ENCODE measurements at regions not wholly inside any gene's neighbourhood (a gene's known extent, or its start where the extent isn't known, plus 50 kb on each side); places are given as distances from the start of the nearest gene placed in this dataset.

DNA sequence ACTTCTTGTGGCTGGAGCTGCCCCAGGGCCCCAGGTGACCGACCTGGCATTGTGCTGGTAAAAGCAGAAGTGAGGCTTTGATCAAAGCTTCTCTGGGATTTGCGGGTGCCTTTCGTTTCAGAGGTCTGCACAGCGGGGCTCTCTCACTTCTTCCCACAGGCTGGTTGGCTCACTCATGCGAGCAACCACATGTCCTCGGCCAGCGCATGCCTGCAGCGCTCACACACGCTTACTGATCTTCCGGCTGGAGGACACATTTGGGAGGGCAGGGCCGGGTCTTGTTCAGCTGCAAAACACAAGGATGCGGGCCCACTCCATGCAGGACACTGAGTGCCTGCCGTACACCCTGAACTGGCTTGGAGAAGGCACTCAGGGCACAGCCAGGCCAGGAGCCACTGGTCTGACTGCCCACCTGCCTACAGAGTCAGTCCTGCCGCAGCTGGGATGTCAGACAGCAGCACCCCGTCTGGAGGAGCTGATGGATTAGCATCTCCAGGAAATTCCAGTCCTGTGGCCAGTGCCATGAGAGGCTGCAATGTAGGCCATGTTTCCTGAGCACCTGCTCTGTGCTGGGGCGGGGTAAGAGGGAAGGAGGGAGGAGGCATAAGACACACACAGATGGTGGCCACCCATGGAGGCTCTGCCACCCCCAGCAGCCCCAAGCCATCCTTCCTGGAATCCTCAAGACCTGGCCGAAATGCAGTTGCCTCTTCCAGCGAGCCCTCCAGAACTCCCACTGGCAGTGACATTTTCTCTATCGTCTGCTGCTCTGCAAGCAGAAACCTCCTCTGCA, 1383.2 kb downstream of the BRD1 start:
- no peak for DNase-seq (ENCODE audit: low read depth in 2 of 3, low spot score in 2 of 3)

DNA sequence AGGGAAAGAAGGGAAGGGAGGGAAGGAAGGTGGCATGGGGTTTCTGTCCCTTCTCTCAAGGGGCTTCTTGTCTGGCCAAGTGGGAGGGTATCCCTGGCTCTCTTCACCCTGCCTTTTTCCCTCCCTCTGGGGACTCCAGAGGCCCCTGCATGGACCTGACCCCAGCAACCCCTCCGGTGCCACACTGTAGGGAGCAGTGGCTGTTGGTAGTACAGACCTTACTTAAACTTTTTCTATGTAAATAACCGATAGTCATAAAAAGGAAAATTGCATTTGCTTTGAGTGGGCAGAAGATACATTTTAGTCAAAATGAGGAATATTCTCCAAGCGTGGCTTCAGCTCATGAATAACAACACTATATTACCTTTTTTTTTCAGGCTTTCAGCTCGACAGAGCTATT, 1384.0 kb downstream of the BRD1 start:
- DNase-seq (ENCODE audit: low read depth in 2 of 3, low spot score in 2 of 3) = no peak

- no peak for DNase-seq (ENCODE audit: low read depth in 2 of 3, low spot score in 2 of 3)
These were observed 1385.0 kb downstream of the BRD1 start for GRCh38 chr22:48442663-48443062.

GRCh38 chr22:48441553-48441850, 1386.2 kb downstream of the BRD1 start:
- DNase-seq (ENCODE audit: low read depth in 2 of 3, low spot score in 2 of 3) = no peak

GRCh38 chr22:48440673-48441552, 1386.8 kb downstream of the BRD1 start:
- no peak for DNase-seq (ENCODE audit: low read depth in 2 of 3, low spot score in 2 of 3)

GRCh38 chr22:48440176-48440575, 1387.5 kb downstream of the BRD1 start:
- no peak for DNase-seq (ENCODE audit: low read depth in 2 of 3, low spot score in 2 of 3)

DNA sequence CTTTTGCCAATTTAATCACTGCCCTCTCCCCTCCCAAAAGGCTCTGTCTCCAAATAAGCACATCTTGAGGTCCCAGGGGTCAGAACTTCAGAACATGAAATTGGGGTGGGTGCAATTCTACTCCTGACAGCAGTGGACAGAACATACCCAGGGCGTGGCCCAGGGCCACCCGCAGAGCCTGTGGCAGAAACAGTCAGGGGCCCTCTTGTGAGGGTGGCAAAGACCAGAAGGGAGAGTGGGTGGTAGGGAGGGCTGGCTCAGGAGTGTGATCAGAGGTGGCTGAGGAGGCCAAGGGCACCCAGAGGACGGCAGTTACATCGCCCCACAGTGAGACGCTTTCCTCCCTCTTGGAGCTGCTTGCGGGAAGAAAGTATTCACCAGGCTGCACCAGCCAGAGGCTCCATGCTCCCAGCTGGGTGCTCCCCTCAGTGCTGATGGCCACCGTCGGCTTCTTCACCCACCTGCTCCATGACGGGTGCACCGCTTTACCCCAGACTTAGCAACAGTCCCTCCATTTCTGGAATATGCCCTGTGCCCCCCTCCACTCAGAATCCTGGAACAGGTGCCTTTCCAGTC, 1388.0 kb downstream of the BRD1 start:
- no peak for DNase-seq (ENCODE audit: low read depth in 2 of 3, low spot score in 2 of 3)

DNA sequence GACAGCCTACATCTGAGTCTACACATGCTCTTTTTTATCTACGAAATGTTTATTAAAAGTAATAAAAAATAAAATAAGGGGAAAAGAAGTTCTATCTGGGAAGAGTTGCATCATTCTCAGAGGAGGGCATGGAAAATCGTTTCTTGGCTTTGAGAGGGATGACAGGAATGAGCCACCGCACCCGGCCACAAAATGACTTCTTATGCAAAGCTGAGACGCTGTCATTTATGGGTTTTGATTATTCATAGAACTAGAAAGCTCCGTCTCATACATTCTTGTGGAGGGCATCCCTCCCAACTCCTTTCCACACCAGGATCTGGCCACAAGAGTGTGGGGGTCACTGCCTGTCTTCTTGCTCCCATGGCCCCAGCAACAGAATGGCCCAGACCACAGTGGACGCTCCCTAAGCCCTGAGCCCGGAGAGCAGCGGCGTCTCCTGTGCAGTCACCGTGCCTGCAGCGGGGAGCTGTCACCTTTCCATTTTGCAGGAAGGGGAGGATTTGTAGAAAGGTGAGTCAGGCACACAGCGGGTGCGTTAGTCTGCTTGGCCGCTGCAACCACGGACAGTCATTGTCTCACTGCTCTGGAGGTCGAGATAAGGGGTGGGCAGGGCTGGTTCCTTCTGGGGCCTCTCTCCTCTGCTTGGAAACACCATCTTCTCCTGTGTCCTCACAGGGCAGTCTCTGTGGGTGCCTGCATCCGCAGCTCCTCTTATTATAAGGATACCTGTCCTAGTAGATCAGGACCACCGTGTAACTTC, 1388.7 kb downstream of the BRD1 start:
- DNase-seq (ENCODE audit: low read depth in 2 of 3, low spot score in 2 of 3) = no peak

GRCh38 chr22:48438096-48438495, 1389.6 kb downstream of the BRD1 start:
- DNase-seq (ENCODE audit: low read depth in 2 of 3, low spot score in 2 of 3) = no peak

DNA sequence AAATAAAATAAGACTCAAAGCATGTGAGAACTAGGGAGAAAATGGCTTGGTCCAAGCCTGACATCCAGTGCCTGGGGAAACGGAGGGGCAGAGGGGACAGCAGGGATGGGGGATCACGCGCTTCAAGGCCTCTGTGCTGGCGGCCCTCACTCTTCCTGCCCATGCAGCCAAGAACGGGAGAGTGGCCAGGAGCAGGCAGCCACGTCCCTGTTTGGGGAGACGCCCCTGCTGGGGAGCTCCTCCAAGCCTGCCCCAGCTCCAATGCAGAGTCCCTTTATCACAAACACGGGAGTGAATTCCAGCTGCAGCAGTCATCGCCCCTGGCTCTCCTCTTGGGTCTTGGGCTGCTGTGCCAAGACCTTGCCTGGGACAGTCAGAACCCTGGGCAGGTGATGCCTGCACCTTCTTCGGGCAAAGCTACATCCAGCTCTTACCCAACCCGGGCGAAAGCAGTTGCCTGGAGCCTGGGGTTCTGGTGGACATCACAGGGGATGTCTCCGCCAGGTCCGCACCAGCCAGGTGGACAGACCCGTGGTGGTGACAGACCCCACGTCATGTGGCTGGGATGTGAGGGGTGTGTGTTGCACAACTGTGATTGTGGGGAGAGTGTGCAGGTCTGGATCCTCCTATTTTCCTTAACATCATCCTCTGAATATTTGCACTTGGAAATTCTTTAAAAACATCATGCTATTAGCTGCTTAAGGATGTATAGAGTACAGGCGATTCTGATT, 1391.3 kb downstream of the BRD1 start:
- no peak for DNase-seq (ENCODE audit: low read depth in 2 of 3, low spot score in 2 of 3)

GRCh38 chr22:48434868-48435250, 1392.8 kb downstream of the BRD1 start:
- DNase-seq (ENCODE audit: low read depth in 2 of 3, low spot score in 2 of 3) = no peak

DNA sequence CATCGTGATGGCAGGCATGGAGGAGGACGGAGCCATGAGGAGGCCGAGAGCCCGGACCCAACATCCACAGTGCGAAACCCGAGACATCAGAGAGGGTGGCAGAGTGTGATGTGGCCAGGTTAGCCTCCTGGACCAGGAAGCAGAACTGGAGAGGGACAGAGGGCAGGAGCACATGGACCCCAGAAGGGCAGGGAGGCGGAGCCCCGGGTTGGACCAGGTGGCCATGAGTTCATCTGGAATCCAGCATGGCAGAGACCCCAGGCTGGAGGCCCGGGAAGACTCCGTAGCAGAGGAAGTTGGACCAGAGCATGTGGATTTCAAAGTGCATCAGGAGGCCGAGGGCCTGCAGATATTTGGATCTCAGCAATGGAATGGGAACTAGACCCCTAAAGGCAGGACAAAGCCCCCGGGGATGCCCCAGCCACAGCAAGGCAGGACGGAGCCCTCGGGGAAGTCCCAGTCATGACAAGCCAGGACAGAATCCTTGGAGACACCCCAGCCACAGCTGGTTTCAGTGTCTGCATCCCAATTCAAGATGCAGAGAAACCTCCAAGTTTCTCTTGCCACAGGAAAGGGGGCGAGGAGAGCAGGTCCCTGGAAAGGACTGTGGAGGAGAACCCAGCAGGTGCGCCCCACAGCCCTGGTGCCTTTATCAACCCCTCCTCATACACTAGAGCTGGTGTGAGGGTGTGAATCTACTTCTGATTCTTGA, 1393.4 kb downstream of the BRD1 start:
- no peak for DNase-seq (ENCODE audit: low read depth in 2 of 3, low spot score in 2 of 3)

DNA sequence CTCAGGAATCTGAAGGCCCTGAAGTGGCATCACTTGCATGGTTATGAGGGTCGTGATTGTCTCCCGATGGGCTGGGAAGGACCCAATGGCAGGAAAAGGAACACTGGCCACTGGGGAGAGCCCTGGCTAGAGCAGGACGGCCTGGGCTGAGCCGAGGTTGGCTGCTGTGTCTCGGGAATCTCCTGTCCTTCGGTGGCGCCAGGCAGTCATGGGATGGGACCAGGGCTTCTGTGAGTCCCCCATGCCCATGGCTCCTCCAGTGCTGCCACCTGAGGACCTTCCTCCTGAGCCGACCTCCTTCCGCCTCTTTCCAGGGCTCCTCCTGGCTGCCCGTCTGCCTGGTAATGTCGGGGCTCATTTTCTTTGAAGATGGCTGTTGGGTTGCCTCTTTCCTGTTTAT, 1394.0 kb downstream of the BRD1 start:
- no peak for DNase-seq (ENCODE audit: low read depth in 2 of 3, low spot score in 2 of 3)

- no peak for DNase-seq (ENCODE audit: low read depth in 2 of 3, low spot score in 2 of 3)
These were observed 1394.7 kb downstream of the BRD1 start for GRCh38 chr22:48432781-48433518.

DNA sequence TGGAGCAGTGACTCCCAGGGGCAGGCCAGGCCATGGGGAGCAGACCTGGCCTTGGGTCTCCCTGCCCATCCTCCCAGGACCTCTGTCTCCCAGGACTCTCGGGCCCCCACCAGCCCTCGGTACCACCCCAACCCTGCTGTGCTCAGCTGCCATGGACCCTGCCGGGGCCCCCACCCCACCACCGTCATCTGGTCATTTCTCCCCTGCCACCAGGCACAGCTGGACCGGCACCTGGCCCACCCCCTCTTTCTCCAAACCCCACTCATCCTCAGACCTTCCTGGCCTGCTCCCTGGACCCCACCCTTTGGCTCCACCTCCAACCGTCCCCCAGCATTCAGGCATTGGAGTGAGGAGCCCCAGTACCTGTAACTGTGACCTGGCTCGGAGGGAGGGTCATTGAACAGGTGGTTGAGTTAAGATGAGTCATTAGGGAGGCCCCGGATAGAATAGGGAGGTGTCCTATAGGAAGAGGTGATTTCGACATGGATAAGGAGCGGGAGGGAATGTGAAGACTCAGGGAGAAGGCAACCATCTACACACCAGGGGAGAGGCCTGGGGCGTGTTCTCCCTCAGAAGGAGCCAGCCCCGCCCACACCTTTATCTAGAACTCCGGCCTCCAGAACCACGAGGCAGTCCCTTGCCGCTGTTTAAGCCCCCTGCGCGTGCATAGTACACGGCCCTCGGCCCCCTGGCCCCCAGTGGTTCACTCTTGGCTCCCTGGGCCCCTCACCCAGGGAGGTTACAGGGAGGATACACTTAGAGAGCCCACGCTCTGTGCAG, 1395.9 kb downstream of the BRD1 start:
- DNase-seq (ENCODE audit: low read depth in 2 of 3, low spot score in 2 of 3) = no peak

GRCh38 chr22:48431014-48431413, 1396.7 kb downstream of the BRD1 start:
- DNase-seq (ENCODE audit: low read depth in 2 of 3, low spot score in 2 of 3) = no peak

DNA sequence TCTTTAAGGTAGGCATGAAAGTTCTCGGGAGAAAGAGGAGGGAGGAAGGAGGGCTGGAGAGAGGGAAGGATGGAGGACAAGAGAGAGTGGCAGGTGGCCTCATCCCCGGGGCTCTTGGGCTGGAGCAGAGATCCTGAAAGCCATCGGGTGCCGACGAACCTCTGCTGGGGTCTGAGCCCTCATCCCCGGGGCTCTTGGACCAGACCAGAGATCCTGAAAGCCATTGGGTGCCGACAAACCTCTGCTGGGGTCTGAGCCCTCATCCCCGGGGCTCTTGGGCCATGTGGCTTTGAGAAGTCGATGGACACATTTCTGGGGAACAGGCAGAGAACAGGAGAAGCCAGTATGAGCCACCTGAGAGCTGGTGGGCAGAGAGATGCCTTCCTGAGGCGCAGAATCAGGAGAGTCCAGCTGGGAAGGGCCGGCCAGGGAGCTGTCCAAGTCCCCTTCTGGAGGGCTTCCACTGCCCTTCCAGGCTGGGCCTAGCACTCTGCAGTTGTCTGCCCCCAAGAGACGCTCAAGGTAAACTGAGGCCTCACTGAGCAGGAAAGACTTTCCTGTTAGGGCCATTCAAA, 1398.1 kb downstream of the BRD1 start:
- no peak for DNase-seq (ENCODE audit: low read depth in 2 of 3, low spot score in 2 of 3)

DNA sequence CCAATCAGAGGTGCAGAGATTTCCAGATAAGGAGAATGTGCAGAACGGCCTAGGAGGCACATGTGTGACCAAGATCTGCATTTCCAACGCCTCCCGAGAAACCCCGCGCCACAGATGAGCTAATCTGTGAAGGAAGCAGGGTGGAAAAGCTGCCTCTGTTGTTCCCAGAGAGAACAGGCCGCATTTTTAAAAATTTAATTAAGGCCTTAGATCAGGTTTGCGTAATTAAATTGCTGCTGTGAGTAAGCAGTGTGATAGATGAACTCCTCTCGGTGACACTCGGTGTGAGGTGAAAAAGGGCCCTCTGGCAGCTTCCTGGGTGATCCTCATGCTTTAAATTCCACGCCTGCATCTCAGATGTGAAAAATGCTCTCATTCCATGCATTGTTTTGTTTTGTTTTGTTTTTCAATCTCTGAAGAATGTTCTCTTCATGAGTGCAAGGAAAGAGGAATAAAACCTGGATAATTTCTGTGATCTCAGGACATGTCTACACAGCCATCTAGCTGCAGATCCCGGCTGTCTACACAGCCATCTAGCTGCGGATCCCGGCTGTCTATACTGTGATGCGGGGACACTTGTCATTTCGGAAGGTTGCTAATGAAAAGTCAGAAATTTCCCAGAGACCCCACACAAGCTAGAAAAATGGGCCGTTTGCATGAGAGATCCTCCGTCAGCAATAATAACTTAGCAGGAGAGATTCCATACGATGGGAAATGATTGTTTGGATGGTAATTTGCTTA, 1398.9 kb downstream of the BRD1 start:
- DNase-seq (ENCODE audit: low read depth in 2 of 3, low spot score in 2 of 3) = no peak

All from activated CD8-positive, alpha-beta memory T cell treated with anti-CD3 and anti-CD28 coated beads for 48 hours (primary cell).